ENCODE measurements at regions not wholly inside any gene's neighbourhood (a gene's known extent, or its start where the extent isn't known, plus 50 kb on each side); places are given as distances from the start of the nearest gene placed in this dataset.

DNA sequence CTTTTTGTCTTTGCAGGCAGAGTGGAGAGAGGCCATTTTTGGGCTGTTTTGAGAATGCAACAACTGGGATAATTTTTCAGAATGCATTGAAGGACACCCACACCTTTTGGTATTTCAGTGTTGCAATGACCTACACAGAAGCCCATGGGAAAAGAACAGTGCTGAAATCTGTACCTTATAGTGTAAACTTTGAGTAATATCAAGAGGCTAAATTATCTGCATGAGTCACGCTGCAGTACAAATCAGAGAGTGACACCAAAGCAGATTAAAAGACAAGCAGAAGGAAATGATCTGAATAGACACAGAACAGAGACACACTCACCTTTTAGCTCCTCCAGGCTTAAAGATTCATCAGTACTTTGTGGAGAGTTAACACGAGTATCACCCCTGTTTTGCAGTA, 265.3 kb downstream of the PAX3 start:
- TF ChIP-seq EZH2 (IDR thresholded peaks at IDR 0.05) (no peak), POLR2AphosphoS5 (IDR thresholded peaks at IDR 0.05; ENCODE audit: low read depth, low read length) (no peak), POLR2A (IDR thresholded peaks at IDR 0.05; ENCODE audit: borderline replicate concordance, extremely low read depth, insufficient read depth, insufficient read length) (no peak), EGR1 (IDR thresholded peaks at IDR 0.05; ENCODE audit: low read depth) (no peak), SRF (IDR thresholded peaks at IDR 0.05; ENCODE audit: low read depth) (no peak)
- TF ChIP-seq, protein P1, sequence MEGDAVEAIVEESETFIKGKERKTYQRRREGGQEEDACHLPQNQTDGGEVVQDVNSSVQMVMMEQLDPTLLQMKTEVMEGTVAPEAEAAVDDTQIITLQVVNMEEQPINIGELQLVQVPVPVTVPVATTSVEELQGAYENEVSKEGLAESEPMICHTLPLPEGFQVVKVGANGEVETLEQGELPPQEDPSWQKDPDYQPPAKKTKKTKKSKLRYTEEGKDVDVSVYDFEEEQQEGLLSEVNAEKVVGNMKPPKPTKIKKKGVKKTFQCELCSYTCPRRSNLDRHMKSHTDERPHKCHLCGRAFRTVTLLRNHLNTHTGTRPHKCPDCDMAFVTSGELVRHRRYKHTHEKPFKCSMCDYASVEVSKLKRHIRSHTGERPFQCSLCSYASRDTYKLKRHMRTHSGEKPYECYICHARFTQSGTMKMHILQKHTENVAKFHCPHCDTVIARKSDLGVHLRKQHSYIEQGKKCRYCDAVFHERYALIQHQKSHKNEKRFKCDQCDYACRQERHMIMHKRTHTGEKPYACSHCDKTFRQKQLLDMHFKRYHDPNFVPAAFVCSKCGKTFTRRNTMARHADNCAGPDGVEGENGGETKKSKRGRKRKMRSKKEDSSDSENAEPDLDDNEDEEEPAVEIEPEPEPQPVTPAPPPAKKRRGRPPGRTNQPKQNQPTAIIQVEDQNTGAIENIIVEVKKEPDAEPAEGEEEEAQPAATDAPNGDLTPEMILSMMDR (IDR thresholded peaks at IDR 0.05 in 2 of 3, conservative IDR thresholded peaks at IDR 0.05 in 1 of 3; ENCODE audit: borderline replicate concordance in 1 of 3, insufficient read depth in 1 of 3, low read depth in 2 of 3, low read length in 2 of 3) = no peak
- TF ChIP-seq, protein P2, sequence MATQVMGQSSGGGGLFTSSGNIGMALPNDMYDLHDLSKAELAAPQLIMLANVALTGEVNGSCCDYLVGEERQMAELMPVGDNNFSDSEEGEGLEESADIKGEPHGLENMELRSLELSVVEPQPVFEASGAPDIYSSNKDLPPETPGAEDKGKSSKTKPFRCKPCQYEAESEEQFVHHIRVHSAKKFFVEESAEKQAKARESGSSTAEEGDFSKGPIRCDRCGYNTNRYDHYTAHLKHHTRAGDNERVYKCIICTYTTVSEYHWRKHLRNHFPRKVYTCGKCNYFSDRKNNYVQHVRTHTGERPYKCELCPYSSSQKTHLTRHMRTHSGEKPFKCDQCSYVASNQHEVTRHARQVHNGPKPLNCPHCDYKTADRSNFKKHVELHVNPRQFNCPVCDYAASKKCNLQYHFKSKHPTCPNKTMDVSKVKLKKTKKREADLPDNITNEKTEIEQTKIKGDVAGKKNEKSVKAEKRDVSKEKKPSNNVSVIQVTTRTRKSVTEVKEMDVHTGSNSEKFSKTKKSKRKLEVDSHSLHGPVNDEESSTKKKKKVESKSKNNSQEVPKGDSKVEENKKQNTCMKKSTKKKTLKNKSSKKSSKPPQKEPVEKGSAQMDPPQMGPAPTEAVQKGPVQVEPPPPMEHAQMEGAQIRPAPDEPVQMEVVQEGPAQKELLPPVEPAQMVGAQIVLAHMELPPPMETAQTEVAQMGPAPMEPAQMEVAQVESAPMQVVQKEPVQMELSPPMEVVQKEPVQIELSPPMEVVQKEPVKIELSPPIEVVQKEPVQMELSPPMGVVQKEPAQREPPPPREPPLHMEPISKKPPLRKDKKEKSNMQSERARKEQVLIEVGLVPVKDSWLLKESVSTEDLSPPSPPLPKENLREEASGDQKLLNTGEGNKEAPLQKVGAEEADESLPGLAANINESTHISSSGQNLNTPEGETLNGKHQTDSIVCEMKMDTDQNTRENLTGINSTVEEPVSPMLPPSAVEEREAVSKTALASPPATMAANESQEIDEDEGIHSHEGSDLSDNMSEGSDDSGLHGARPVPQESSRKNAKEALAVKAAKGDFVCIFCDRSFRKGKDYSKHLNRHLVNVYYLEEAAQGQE (IDR thresholded peaks at IDR 0.05; ENCODE audit: low read depth) = no peak

Data from HCT116 (cell line).